Astrocyte (in vitro differentiated cells and primary cell): ENCODE measurements at regions not wholly inside any gene's neighbourhood (a gene's known extent, or its start where the extent isn't known, plus 50 kb on each side); places are given as distances from the start of the nearest gene placed in this dataset.

Source experiments
- CTCF ChIP-seq: IDR thresholded peaks from 2 replicates; pipeline ENCODE4 v1.5.1; 2011; ENCODE audit warnings: low read depth, mild to moderate bottlenecking, inconsistent platforms, low read length, moderate library complexity; ENCODE audit not compliant: insufficient read depth
- EZH2 ChIP-seq: IDR thresholded peaks from 2 replicates; pipeline ENCODE4 v1.6.1; 2012; ENCODE audit warnings: mild to moderate bottlenecking, low read length, inconsistent platforms; ENCODE audit not compliant: insufficient read depth

GRCh38 chr4:119728692-119729593 lies 100.3 kb upstream of the PDE5A start:
- no peak for TF ChIP-seq CTCF
- no peak for TF ChIP-seq EZH2
